Ovary (tissue), 3 donors: ENCODE measurements at regions not wholly inside any gene's neighbourhood (a gene's known extent, or its start where the extent isn't known, plus 50 kb on each side); places are given as distances from the start of the nearest gene placed in this dataset.

Source experiments
- CTCF ChIP-seq, 3 donors: fragments of 450-650 bp in 2 of 3; fragments of 200-600 bp in 1 of 3; IDR thresholded peaks; one replicate each; pipeline versions ENCODE4 v1.5.1 to v1.8.0; 2016 to 2022; ENCODE audit warnings: antibody characterized with exemption in 3 of 3, mild to moderate bottlenecking in 1 of 3
- POLR2A ChIP-seq: fragments of 450-650 bp; IDR thresholded peaks from one replicate; pipeline ENCODE4 v1.6.1; 2017; ENCODE audit warnings: antibody characterized with exemption, mild to moderate bottlenecking, moderate library complexity
- donor health status: DM: no; HTN: no; CAD: no.

- no peak for TF ChIP-seq POLR2A
- no peak for TF ChIP-seq CTCF (IDR thresholded peaks at IDR 0.05)
These were observed 128.5 kb downstream of the METTL4 start for GRCh38 chr18:2442726-2443275.
